ENCODE measurements at regions not wholly inside any gene's neighbourhood (a gene's known extent, or its start where the extent isn't known, plus 50 kb on each side); places are given as distances from the start of the nearest gene placed in this dataset.

DNA sequence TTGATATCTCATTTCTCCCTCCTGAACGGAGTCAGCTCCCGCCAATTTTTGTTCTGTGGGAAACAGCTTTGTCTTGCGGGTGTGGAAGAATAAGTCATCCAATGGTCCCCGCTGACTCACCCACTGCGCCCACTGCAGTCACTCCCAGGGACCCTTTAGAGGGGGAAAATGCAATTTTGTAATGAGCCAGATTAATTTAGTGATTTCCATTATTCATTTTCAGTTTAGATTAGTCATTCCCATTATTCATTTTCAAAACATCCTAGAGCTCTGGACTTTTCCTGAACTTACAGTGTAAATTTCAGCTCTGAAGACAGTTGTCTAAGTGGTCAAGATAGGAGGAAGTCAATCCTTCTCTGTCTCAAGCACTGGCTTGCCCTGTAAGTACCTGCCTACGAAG lies 154.9 kb upstream of the TMEM72 start:
- Mint-ChIP-seq H3K36me3 (no peaks in the 10 kb centered on the region), H3K27ac (no peak overlapping the region), H3K27me3 (ENCODE audit: low read depth in 2 of 2) (peaks cover 4 to 15% of the 10 kb centered on the region in 2 donors), H3K9me3 (peaks cover 0 to 2% of the 10 kb centered on the region in 2 donors), H3K4me3 (no peak overlapping the region), H3K4me1 (no peaks in the 10 kb centered on the region)
- WGBS (ENCODE audit: insufficient coverage) = 97% methylated on average over 6 of the region's 6 CpGs
- H3K4me3 ChIP-seq (ENCODE audit: low read length) = no peak overlapping the region
- no peaks in the 10 kb centered on the region for H3K36me3 ChIP-seq (ENCODE audit: control insufficient read depth, insufficient read depth, low read length)
- H3K27me3 ChIP-seq (ENCODE audit: control insufficient read depth, insufficient read depth, low read length) = no peaks in the 10 kb centered on the region
- no peak overlapping the region for H3K27ac ChIP-seq (ENCODE audit: low read length)
- intact Hi-C loops (cut with micrococcal nuclease) = no loop called here
- no peak for DNase-seq
- no peak for ATAC-seq
- no peaks in the 10 kb centered on the region for H3K9me3 ChIP-seq (ENCODE audit: control insufficient read depth, insufficient read depth, low read length)
- TF ChIP-seq CTCF (IDR thresholded peaks at IDR 0.05) = no peak
- H3K4me1 ChIP-seq (ENCODE audit: control insufficient read depth, insufficient read depth, low read length) = no peaks in the 10 kb centered on the region

GRCh38 chr10:44757551-44758205 lies 153.5 kb upstream of the TMEM72 start:
- H3K9me3 Mint-ChIP-seq = no peaks in the 10 kb centered on the region
- peaks cover 4 to 15% of the 10 kb centered on the region in 2 donors for H3K27me3 Mint-ChIP-seq (ENCODE audit: low read depth in 2 of 2)
- WGBS (ENCODE audit: insufficient coverage) = 81% methylated on average over 3 of the region's 5 CpGs
- ATAC-seq = no peak
- Histone ChIP-seq H3K4me1 (ENCODE audit: control insufficient read depth, insufficient read depth, low read length) (no peaks in the 10 kb centered on the region), H3K9me3 (ENCODE audit: control insufficient read depth, insufficient read depth, low read length) (no peaks in the 10 kb centered on the region), H3K27ac (ENCODE audit: low read length) (no peak overlapping the region), H3K36me3 (ENCODE audit: control insufficient read depth, insufficient read depth, low read length) (no peaks in the 10 kb centered on the region), H3K4me3 (ENCODE audit: low read length) (no peak overlapping the region), H3K27me3 (ENCODE audit: control insufficient read depth, insufficient read depth, low read length) (no peaks in the 10 kb centered on the region)
- DNase-seq = no peak
- intact Hi-C loops (cut with micrococcal nuclease) = no loop called here
- H3K36me3 Mint-ChIP-seq = no peaks in the 10 kb centered on the region
- no peaks in the 10 kb centered on the region for H3K4me1 Mint-ChIP-seq
- no peak overlapping the region for H3K27ac Mint-ChIP-seq
- TF ChIP-seq CTCF (IDR thresholded peaks at IDR 0.05) = no peak
- H3K4me3 Mint-ChIP-seq = no peak overlapping the region

DNA sequence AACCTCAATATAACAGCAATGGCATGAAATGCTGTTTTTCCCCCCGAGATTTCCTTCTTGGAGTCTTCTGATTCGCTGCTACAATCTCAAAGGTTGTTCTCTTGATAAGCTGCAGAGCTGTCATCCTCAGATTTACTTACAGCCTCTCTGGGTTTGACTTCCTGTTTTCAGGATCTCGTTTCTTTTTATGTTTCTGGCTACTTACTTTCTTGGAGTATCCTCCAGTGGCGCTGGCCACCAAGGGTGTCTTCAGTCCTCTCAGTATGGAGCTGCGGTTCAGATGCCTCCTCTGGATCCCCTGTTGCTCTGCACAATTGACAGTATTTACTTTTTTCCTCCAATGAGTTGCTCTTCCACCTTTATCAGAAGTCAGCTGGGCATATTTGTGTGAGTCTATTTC lies 152.0 kb upstream of the TMEM72 start:
- DNase-seq (no peak), ATAC-seq (no peak)
- Mint-ChIP-seq H3K4me3 (no peak overlapping the region), H3K9me3 (no peaks in the 10 kb centered on the region), H3K27ac (no peak overlapping the region), H3K27me3 (ENCODE audit: low read depth in 2 of 2) (peaks cover 4 to 15% of the 10 kb centered on the region in 2 donors), H3K4me1 (no peaks in the 10 kb centered on the region), H3K36me3 (no peaks in the 10 kb centered on the region)
- H3K27ac ChIP-seq (ENCODE audit: low read length) = no peak overlapping the region
- no peaks in the 10 kb centered on the region for H3K27me3 ChIP-seq (ENCODE audit: control insufficient read depth, insufficient read depth, low read length)
- no peak overlapping the region for H3K4me3 ChIP-seq (ENCODE audit: low read length)
- no peaks in the 10 kb centered on the region for H3K4me1 ChIP-seq (ENCODE audit: control insufficient read depth, insufficient read depth, low read length)
- H3K36me3 ChIP-seq (ENCODE audit: control insufficient read depth, insufficient read depth, low read length) = no peaks in the 10 kb centered on the region
- no peak for TF ChIP-seq CTCF (IDR thresholded peaks at IDR 0.05)
- intact Hi-C loops (cut with micrococcal nuclease) = no loop called here
- no peaks in the 10 kb centered on the region for H3K9me3 ChIP-seq (ENCODE audit: control insufficient read depth, insufficient read depth, low read length)
- WGBS (ENCODE audit: insufficient coverage) = 28% methylated on average over 5 of the region's 5 CpGs

DNA sequence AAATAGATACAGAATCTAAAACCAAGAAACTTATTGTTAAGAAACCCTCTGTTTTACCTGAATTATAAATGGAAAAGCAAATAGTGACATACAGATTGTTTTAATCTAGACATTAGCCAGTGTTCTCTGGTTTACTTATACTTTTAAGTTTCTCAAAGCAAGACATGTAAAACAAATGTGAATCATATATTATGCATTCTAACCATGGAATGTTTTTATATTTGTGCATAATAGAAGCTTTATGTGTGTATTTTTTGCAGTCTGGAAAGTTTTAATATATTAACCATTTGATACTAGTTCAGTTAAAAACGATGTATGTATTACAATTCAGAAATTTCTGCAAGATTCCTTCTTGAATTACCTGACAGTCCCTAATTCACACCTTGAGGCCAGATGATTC lies 150.6 kb upstream of the TMEM72 start:
- H3K36me3 ChIP-seq (ENCODE audit: control insufficient read depth, insufficient read depth, low read length) = no peaks in the 10 kb centered on the region
- DNase-seq = no peak
- no peak overlapping the region for H3K4me3 Mint-ChIP-seq
- H3K4me3 ChIP-seq (ENCODE audit: low read length) = no peak overlapping the region
- peaks cover 3% of the 10 kb centered on the region in 2 donors for H3K9me3 Mint-ChIP-seq
- no peaks in the 10 kb centered on the region for H3K36me3 Mint-ChIP-seq
- no peaks in the 10 kb centered on the region for H3K27me3 ChIP-seq (ENCODE audit: control insufficient read depth, insufficient read depth, low read length)
- H3K27ac Mint-ChIP-seq = no peak overlapping the region
- no peak for TF ChIP-seq CTCF (IDR thresholded peaks at IDR 0.05)
- H3K27me3 Mint-ChIP-seq (ENCODE audit: low read depth in 2 of 2) = peaks cover 4 to 15% of the 10 kb centered on the region in 2 donors
- WGBS (ENCODE audit: insufficient coverage) = 50% methylated on average over 1 of the region's 1 CpG
- H3K9me3 ChIP-seq (ENCODE audit: control insufficient read depth, insufficient read depth, low read length) = no peaks in the 10 kb centered on the region
- intact Hi-C loops (cut with micrococcal nuclease) = no loop called here
- H3K27ac ChIP-seq (ENCODE audit: low read length) = no peak overlapping the region
- H3K4me1 Mint-ChIP-seq = peaks cover 0 to 3% of the 10 kb centered on the region in 2 donors
- ATAC-seq = no peak
- H3K4me1 ChIP-seq (ENCODE audit: control insufficient read depth, insufficient read depth, low read length) = no peaks in the 10 kb centered on the region

Data from natural killer cell (primary cell).